Motor neuron (in vitro differentiated cells): ENCODE measurements at regions not wholly inside any gene's neighbourhood (a gene's known extent, or its start where the extent isn't known, plus 50 kb on each side); places are given as distances from the start of the nearest gene placed in this dataset.
"Not testable (repeated sequence)": the region's sequence is repeated elsewhere in the genome, so short reads cannot be mapped to it uniquely, and the experiment has no call there.

Experiments used
- ATAC-seq, 8 experiments: fragments of 200-7000 bp; cut with Tn5 transposase; replicated peaks in 6 of 8; 2 replicates each; pipeline ENCODE4 v1.8.0; 2021; ENCODE audit warnings: mild to moderate bottlenecking in 8 of 8, moderate library complexity in 8 of 8
- H3K27ac ChIP-seq, 2 donors: fragments of 250-450 bp; sonication (Bioruptor Pico); 2 replicates each; pipeline ENCODE4 v1.9.0; 2021; ENCODE audit warnings: antibody characterized with exemption in 2 of 2, mild to moderate bottlenecking in 2 of 2, moderate library complexity in 1 of 2
- H3K4me1 ChIP-seq, 2 donors: fragments of 250-450 bp; sonication (Bioruptor Pico); replicated peaks in 1 of 2; 2 replicates each; pipeline ENCODE4 v1.6.1; 2021; ENCODE audit warnings: antibody characterized with exemption in 2 of 2, mild to moderate bottlenecking in 2 of 2, moderate library complexity in 1 of 2
- H3K4me3 ChIP-seq, 5 donors: fragments of 250-450 bp; sonication (Bioruptor Pico); 2 replicates each; pipeline ENCODE4 v1.9.0; 2021; ENCODE audit warnings: antibody characterized with exemption in 5 of 5, mild to moderate bottlenecking in 5 of 5, moderate library complexity in 4 of 5
- WGBS, 10 experiments: fragments of 450-650 bp; shearing (Covaris generic); methylation state at CpG; one replicate each; pipeline ENCODE4 v1.0.0; 2022; 5-methylcytosine and 5-hydroxymethylcytosine counted together
- in situ Hi-C, 9 experiments: fragments of 400-800 bp; cut with MboI; loops; one replicate each; pipeline ENCODE4 v1.15.0; 2021; ENCODE audit warnings: low sequenced_read_pairs in 9 of 9, low pct_unique_long_range_greater_than_20kb in 2 of 9; ENCODE audit not compliant: unreplicated experiment in 9 of 9

- WGBS, 10 experiments = 0 to 100% (median 80%) methylated on average over 1 to 6 of the region's 6 CpGs; no CpG with 5 or more reads in 3 of the 10 experiments
- ATAC-seq = no peak
- in situ Hi-C loops = no loop called here
- Histone ChIP-seq H3K4me1 (no peaks in the 10 kb centered on the region), H3K4me3 (no peak overlapping the region), H3K27ac (no peak overlapping the region)
Observed at GRCh38 chr4:45293335-45293734, 567.0 kb upstream of the GNPDA2 start.

GRCh38 chr4:45292844-45293243, 566.5 kb upstream of the GNPDA2 start:
- no peak for ATAC-seq
- Histone ChIP-seq H3K4me3 (no peak overlapping the region), H3K4me1 (no peaks in the 10 kb centered on the region), H3K27ac (no peak overlapping the region)
- in situ Hi-C loops = no loop called here
- 0 to 100% (median 83%) methylated on average over 1 to 2 of the region's 4 CpGs; no CpG with 5 or more reads in 7 of the 10 experiments for WGBS, 10 experiments

- Histone ChIP-seq H3K27ac (no peak overlapping the region), H3K4me1 (peaks cover 0 to 3% of the 10 kb centered on the region in 2 donors), H3K4me3 (no peak overlapping the region)
- in situ Hi-C loops = no loop called here
- ATAC-seq = no peak
- WGBS, 10 experiments = 32 to 100% (median 85%) methylated on average over 1 to 6 of the region's 14 CpGs; no CpG with 5 or more reads in 4 of the 10 experiments
Observed at GRCh38 chr4:45284400-45285085, 558.2 kb upstream of the GNPDA2 start.

GRCh38 chr4:45283352-45283751, 557.0 kb upstream of the GNPDA2 start:
- in situ Hi-C loops = no loop called here
- no peak for ATAC-seq
- Histone ChIP-seq H3K27ac (no peak overlapping the region), H3K4me1 (peaks cover 0 to 3% of the 10 kb centered on the region in 2 donors), H3K4me3 (no peak overlapping the region)
- 0 to 95% (median 50%) methylated on average over 1 to 5 of the region's 7 CpGs; no CpG with 5 or more reads in 6 of the 10 experiments for WGBS, 10 experiments

GRCh38 chr4:45280121-45280520, 553.8 kb upstream of the GNPDA2 start:
- ATAC-seq = no peak
- 11 to 100% (median 51%) methylated on average over 1 of the region's 1 CpG; no CpG with 5 or more reads in 4 of the 10 experiments for WGBS, 10 experiments
- H3K27ac ChIP-seq = no peak overlapping the region
- in situ Hi-C loops = no loop called here
- H3K4me3 ChIP-seq = no peak overlapping the region
- H3K4me1 ChIP-seq = peaks cover 0 to 3% of the 10 kb centered on the region in 2 donors

- H3K4me1 ChIP-seq = no peaks in the 10 kb centered on the region
- WGBS, 10 experiments = 59 to 97% (median 95%) methylated on average over 5 to 19 of the region's 21 CpGs; no CpG with 5 or more reads in 1 of the 10 experiments
- H3K4me3 ChIP-seq = no peak overlapping the region
- no peak overlapping the region for H3K27ac ChIP-seq
- in situ Hi-C loops = no loop called here
- ATAC-seq = no peak
Observed at GRCh38 chr4:45275862-45276261, 549.5 kb upstream of the GNPDA2 start.

GRCh38 chr4:45248106-45248505, 521.8 kb upstream of the GNPDA2 start:
- ATAC-seq, in situ Hi-C loops, H3K27ac ChIP-seq, H3K4me1 ChIP-seq, H3K4me3 ChIP-seq: not testable (repeated sequence)
- WGBS, 10 experiments = 10 to 100% (median 35%) methylated on average over 1 to 3 of the region's 3 CpGs; no CpG with 5 or more reads in 3 of the 10 experiments

- ATAC-seq = no peak
- in situ Hi-C loops = no loop called here
- no peak overlapping the region for H3K27ac ChIP-seq
- H3K4me1 ChIP-seq = no peaks in the 10 kb centered on the region
- no peak overlapping the region for H3K4me3 ChIP-seq
Observed at GRCh38 chr4:45241976-45242375, 515.6 kb upstream of the GNPDA2 start.

- no peak overlapping the region for H3K27ac ChIP-seq
- in situ Hi-C loops = no loop called here
- no peak overlapping the region for H3K4me3 ChIP-seq
- 0 to 80% (median 22%) methylated on average over 1 of the region's 1 CpG; no CpG with 5 or more reads in 2 of the 10 experiments for WGBS, 10 experiments
- ATAC-seq = peak in 4 of 8 experiments; percentile 15 to 72 (median 56)
- H3K4me1 ChIP-seq = peaks cover 3 to 16% of the 10 kb centered on the region in 2 donors
Observed at GRCh38 chr4:45229206-45229605, 502.9 kb upstream of the GNPDA2 start.

- H3K4me3 ChIP-seq = no peak overlapping the region
- H3K27ac ChIP-seq = no peak overlapping the region
- in situ Hi-C loops = no loop called here
Observed at GRCh38 chr4:45215976-45216542, 489.7 kb upstream of the GNPDA2 start.

GRCh38 chr4:45208476-45208875, 482.1 kb upstream of the GNPDA2 start:
- H3K4me1 ChIP-seq, H3K4me3 ChIP-seq, H3K27ac ChIP-seq, ATAC-seq, in situ Hi-C loops: not testable (repeated sequence)
- 100% methylated on average over 5 of the region's 21 CpGs; no CpG with 5 or more reads in 9 of the 10 experiments for WGBS, 10 experiments

More at GRCh38 chr4:45215976-45216542, 489.7 kb upstream of the GNPDA2 start:
- ATAC-seq = no peak
- H3K4me1 ChIP-seq = no peaks in the 10 kb centered on the region

GRCh38 chr4:45207864-45208331, 481.5 kb upstream of the GNPDA2 start:
- H3K4me3 ChIP-seq, H3K4me1 ChIP-seq, in situ Hi-C loops, ATAC-seq, H3K27ac ChIP-seq: not testable (repeated sequence)
- WGBS, 10 experiments = 93% methylated on average over 9 of the region's 27 CpGs; no CpG with 5 or more reads in 9 of the 10 experiments

GRCh38 chr4:45207241-45207863, 481.0 kb upstream of the GNPDA2 start:
- 83 to 100% (median 100%) methylated on average over 1 to 4 of the region's 30 CpGs; no CpG with 5 or more reads in 6 of the 10 experiments for WGBS, 10 experiments
- ATAC-seq, H3K27ac ChIP-seq, H3K4me3 ChIP-seq, H3K4me1 ChIP-seq, in situ Hi-C loops: not testable (repeated sequence)
